Smooth muscle cell (in vitro differentiated cells): ENCODE measurements at regions not wholly inside any gene's neighbourhood (a gene's known extent, or its start where the extent isn't known, plus 50 kb on each side); places are given as distances from the start of the nearest gene placed in this dataset.

Experiments
- DNase-seq: peaks from one replicate; lab custom pipeline; 2025; ENCODE audit not compliant: unreplicated experiment; lab: John Stamatoyannopoulos, UW
- H2AFZ ChIP-seq: fragments of 200-600 bp; sonication (generic); 2 replicates; pipeline ENCODE4 v1.6.0; 2016; ENCODE audit warnings: antibody characterized with exemption, low read depth, mild to moderate bottlenecking
- H3F3A ChIP-seq: fragments of 200-600 bp; sonication (generic); 2 replicates; pipeline ENCODE4 v1.6.0; 2017; ENCODE audit warnings: antibody characterized with exemption, low read depth
- H3K27ac ChIP-seq: fragments of 200-600 bp; sonication (generic); 2 replicates; pipeline ENCODE4 v1.5.1; 2016; ENCODE audit warnings: low read depth, mild to moderate bottlenecking
- H3K27me3 ChIP-seq: fragments of 200-600 bp; sonication (generic); 2 replicates; pipeline ENCODE4 v1.6.1; 2016; ENCODE audit warnings: low read depth, mild to moderate bottlenecking
- H3K36me3 ChIP-seq: fragments of 200-600 bp; sonication (generic); 2 replicates; pipeline ENCODE4 v1.5.1; 2016; ENCODE audit warnings: low read depth
- H3K4me1 ChIP-seq: fragments of 200-600 bp; sonication (generic); 2 replicates; pipeline ENCODE4 v1.5.1; 2016; ENCODE audit warnings: low read depth
- H3K4me2 ChIP-seq: fragments of 200-600 bp; sonication (generic); 2 replicates; pipeline ENCODE4 v1.6.0; 2016; ENCODE audit warnings: mild to moderate bottlenecking
- H3K4me3 ChIP-seq: fragments of 200-600 bp; sonication (generic); 2 replicates; pipeline ENCODE4 v1.5.1; 2016; ENCODE audit warnings: mild to moderate bottlenecking
- H3K79me2 ChIP-seq: fragments of 200-600 bp; sonication (generic); 2 replicates; pipeline ENCODE4 v1.6.0; 2016; ENCODE audit warnings: low read depth, mild to moderate bottlenecking
- H3K9ac ChIP-seq: fragments of 200-600 bp; sonication (generic); 2 replicates; pipeline ENCODE4 v1.6.0; 2016; ENCODE audit warnings: low read depth
- H3K9me3 ChIP-seq: fragments of 200-600 bp; sonication (generic); replicated peaks from 2 replicates; pipeline ENCODE4 v1.5.1; 2016; ENCODE audit warnings: low read depth
- H4K20me1 ChIP-seq: fragments of 200-600 bp; sonication (generic); 2 replicates; pipeline ENCODE4 v1.6.0; 2016; ENCODE audit warnings: low read depth
- CTCF ChIP-seq: fragments of 200-600 bp; sonication (generic); IDR thresholded peaks from 2 replicates; pipeline ENCODE4 v1.5.1; 2017; ENCODE audit warnings: borderline replicate concordance, mild to moderate bottlenecking, antibody characterized with exemption; ENCODE audit not compliant: insufficient read depth, poor library complexity, severe bottlenecking
- WGBS: methylation state at CpG from one replicate; pipeline ENCODE4 v1.1.7; 2016; ENCODE audit warnings: low lambda C conversion rate; 5-methylcytosine and 5-hydroxymethylcytosine counted together

- Histone ChIP-seq H3F3A (no peaks in the 10 kb centered on the region), H3K4me3 (no peak overlapping the region), H3K4me2 (no peak overlapping the region), H3K36me3 (no peaks in the 10 kb centered on the region), H2AFZ (no peak overlapping the region), H4K20me1 (no peaks in the 10 kb centered on the region), H3K79me2 (no peaks in the 10 kb centered on the region), H3K27me3 (no peaks in the 10 kb centered on the region), H3K4me1 (no peaks in the 10 kb centered on the region), H3K9ac (no peak overlapping the region), H3K9me3 (no peaks in the 10 kb centered on the region), H3K27ac (no peak overlapping the region)
- TF ChIP-seq CTCF: no peak
- WGBS: 76% methylated on average over 1 of the region's 1 CpG
- no peak for DNase-seq
These were observed 374.7 kb upstream of the DAB1 start for GRCh38 chr1:57798543-57798942.

- Histone ChIP-seq H3K4me2 (no peak overlapping the region), H3K9me3 (no peaks in the 10 kb centered on the region), H3F3A (no peaks in the 10 kb centered on the region), H3K9ac (no peak overlapping the region), H2AFZ (no peak overlapping the region), H3K36me3 (no peaks in the 10 kb centered on the region), H3K79me2 (no peaks in the 10 kb centered on the region), H3K27me3 (no peaks in the 10 kb centered on the region), H4K20me1 (no peaks in the 10 kb centered on the region), H3K27ac (no peak overlapping the region), H3K4me1 (no peaks in the 10 kb centered on the region), H3K4me3 (no peak overlapping the region)
- 58% methylated on average over 3 of the region's 3 CpGs for WGBS
- TF ChIP-seq CTCF: no peak
- no peak for DNase-seq
These were observed 373.2 kb upstream of the DAB1 start for GRCh38 chr1:57797084-57797483.

GRCh38 chr1:57796616-57797015 lies 372.8 kb upstream of the DAB1 start:
- H2AFZ ChIP-seq: no peak overlapping the region
- no peaks in the 10 kb centered on the region for H3F3A ChIP-seq
- no peak for TF ChIP-seq CTCF

GRCh38 chr1:57795886-57796285 lies 372.0 kb upstream of the DAB1 start:
- DNase-seq: no peak
- Histone ChIP-seq H3K79me2 (no peaks in the 10 kb centered on the region), H3K4me3 (no peak overlapping the region), H2AFZ (no peak overlapping the region), H3F3A (no peaks in the 10 kb centered on the region), H3K27ac (no peak overlapping the region), H3K4me2 (no peak overlapping the region), H3K9me3 (no peaks in the 10 kb centered on the region), H3K36me3 (no peaks in the 10 kb centered on the region), H3K4me1 (no peaks in the 10 kb centered on the region), H4K20me1 (no peaks in the 10 kb centered on the region), H3K9ac (no peak overlapping the region), H3K27me3 (no peaks in the 10 kb centered on the region)
- 98% methylated on average over 5 of the region's 5 CpGs for WGBS
- no peak for TF ChIP-seq CTCF

More at GRCh38 chr1:57796616-57797015, 372.8 kb upstream of the DAB1 start:
- H3K9ac ChIP-seq: no peak overlapping the region
- no peak overlapping the region for H3K27ac ChIP-seq
- H3K27me3 ChIP-seq: no peaks in the 10 kb centered on the region
- no peak for DNase-seq
- no peaks in the 10 kb centered on the region for H4K20me1 ChIP-seq
- H3K4me3 ChIP-seq: no peak overlapping the region
- WGBS: 53% methylated on average over 2 of the region's 2 CpGs
- H3K4me1 ChIP-seq: no peaks in the 10 kb centered on the region
- no peaks in the 10 kb centered on the region for H3K79me2 ChIP-seq
- H3K4me2 ChIP-seq: no peak overlapping the region
- H3K36me3 ChIP-seq: no peaks in the 10 kb centered on the region
- H3K9me3 ChIP-seq: no peaks in the 10 kb centered on the region
